ENCODE measurements at regions not wholly inside any gene's neighbourhood (a gene's known extent, or its start where the extent isn't known, plus 50 kb on each side); places are given as distances from the start of the nearest gene placed in this dataset.

GRCh38 chr13:76036176-76036575, 400.0 kb downstream of the LMO7 start:
- no peak for DNase-seq

GRCh38 chr13:76035711-76036110, 399.6 kb downstream of the LMO7 start:
- DNase-seq, result no peak

- DNase-seq, result no peak
Observed at GRCh38 chr13:76029706-76030105, 393.6 kb downstream of the LMO7 start.

GRCh38 chr13:76029088-76029487, 393.0 kb downstream of the LMO7 start:
- no peak for DNase-seq

GRCh38 chr13:76027131-76027530, 391.0 kb downstream of the LMO7 start:
- no peak for DNase-seq

GRCh38 chr13:76025392-76025791, 389.3 kb downstream of the LMO7 start:
- DNase-seq, result no peak

GRCh38 chr13:76024151-76024550, 388.0 kb downstream of the LMO7 start:
- DNase-seq, result no peak

- no peak for DNase-seq
Observed at GRCh38 chr13:76023652-76024051, 387.5 kb downstream of the LMO7 start.

GRCh38 chr13:76020421-76020955, 384.4 kb downstream of the LMO7 start:
- DNase-seq, result no peak

GRCh38 chr13:76019421-76020044, 383.4 kb downstream of the LMO7 start:
- DNase-seq, result no peak

- DNase-seq, result no peak
Observed at GRCh38 chr13:76017861-76018556, 381.9 kb downstream of the LMO7 start.

- no peak for DNase-seq
Observed at GRCh38 chr13:76016799-76017400, 380.8 kb downstream of the LMO7 start.

- DNase-seq, result no peak
Observed at GRCh38 chr13:76014406-76015318, 378.5 kb downstream of the LMO7 start.

- DNase-seq, result no peak
Observed at GRCh38 chr13:76012091-76012721, 376.1 kb downstream of the LMO7 start.

GRCh38 chr13:76009267-76009890, 373.2 kb downstream of the LMO7 start:
- no peak for DNase-seq

- DNase-seq, result no peak
Observed at GRCh38 chr13:76004416-76004815, 368.3 kb downstream of the LMO7 start.

- no peak for DNase-seq
Observed at GRCh38 chr13:76000131-76000530, 364.0 kb downstream of the LMO7 start.

GRCh38 chr13:75996582-75996981, 360.5 kb downstream of the LMO7 start:
- DNase-seq, result no peak

GRCh38 chr13:75995966-75996365, 359.8 kb downstream of the LMO7 start:
- DNase-seq, result no peak

- DNase-seq, result no peak
Observed at GRCh38 chr13:75993823-75994222, 357.7 kb downstream of the LMO7 start.

GRCh38 chr13:75993241-75993640, 357.1 kb downstream of the LMO7 start:
- DNase-seq, result no peak

- no peak for DNase-seq
Observed at GRCh38 chr13:75986818-75987217, 350.7 kb downstream of the LMO7 start.

Data from GOT3 (cell line).